CD8-positive, alpha-beta memory T cell (primary cell): ENCODE measurements at regions not wholly inside any gene's neighbourhood (a gene's known extent, or its start where the extent isn't known, plus 50 kb on each side); places are given as distances from the start of the nearest gene placed in this dataset.

Experiments
- CTCF ChIA-PET: fragments of 350-600 bp; sonication (Branson Sonifier 250); formaldehyde crosslinking; loops from one replicate; lab custom pipeline; 2021; ENCODE audit warnings: antibody characterized with exemption; lab: Charles Lee
- POLR2A ChIA-PET: fragments of 350-600 bp; sonication (Branson Sonifier 250); formaldehyde crosslinking; loops from one replicate; lab custom pipeline; 2021; ENCODE audit warnings: antibody characterized with exemption; lab: Charles Lee
- DNase-seq, 5 donors: peaks; one replicate each; pipeline versions ENCODE4 v3.0.0 to v3.0.0-alpha.2; 2020 to 2022; ENCODE audit warnings: mixed read lengths in 1 of 5
- H3K27ac ChIP-seq: one replicate; pipeline ENCODE4 v1.7.0; 2013; ENCODE audit warnings: low read depth, mild to moderate bottlenecking, low read length, moderate library complexity
- H3K27me3 ChIP-seq: 2 replicates; pipeline ENCODE4 v1.7.0; 2013; ENCODE audit warnings: low read length, mild to moderate bottlenecking; ENCODE audit not compliant: insufficient read depth, poor library complexity, severe bottlenecking
- H3K36me3 ChIP-seq: 2 replicates; pipeline ENCODE4 v1.7.0; 2013; ENCODE audit warnings: mild to moderate bottlenecking, low read length, moderate library complexity; ENCODE audit not compliant: insufficient read depth
- H3K4me1 ChIP-seq: 2 replicates; pipeline ENCODE4 v1.7.0; 2013; ENCODE audit warnings: mild to moderate bottlenecking, low read length, moderate library complexity; ENCODE audit not compliant: insufficient read depth
- H3K4me3 ChIP-seq: 2 replicates; pipeline ENCODE4 v1.7.0; 2013; ENCODE audit warnings: mild to moderate bottlenecking, low read length
- H3K9me3 ChIP-seq: 2 replicates; pipeline ENCODE4 v1.7.0; 2013; ENCODE audit warnings: mild to moderate bottlenecking, low read length
- H3K27ac Mint-ChIP-seq, 8 donors: one replicate each; pipeline ENCODE4 v1.8.0; 2020 to 2021; ENCODE audit warnings: mixed read lengths in 8 of 8, mild to moderate bottlenecking in 6 of 8, inconsistent platforms in 3 of 8, moderate library complexity in 3 of 8
- H3K27me3 Mint-ChIP-seq, 2 donors: one replicate each; pipeline ENCODE4 v1.8.0; 2020 to 2021; ENCODE audit warnings: mixed read lengths in 2 of 2, mild to moderate bottlenecking in 1 of 2, moderate library complexity in 1 of 2
- H3K36me3 Mint-ChIP-seq, 3 donors: one replicate each; pipeline ENCODE4 v1.8.0; 2020 to 2021; ENCODE audit warnings: mixed read lengths in 3 of 3, inconsistent platforms in 1 of 3, mild to moderate bottlenecking in 1 of 3
- H3K4me1 Mint-ChIP-seq, 3 donors: one replicate each; pipeline ENCODE4 v1.8.0; 2020 to 2021; ENCODE audit warnings: mixed read lengths in 3 of 3, inconsistent platforms in 1 of 3, mild to moderate bottlenecking in 1 of 3
- H3K4me3 Mint-ChIP-seq, 7 donors: one replicate each; pipeline ENCODE4 v1.8.0; 2020 to 2021; ENCODE audit warnings: mixed read lengths in 7 of 7, mild to moderate bottlenecking in 6 of 7, moderate library complexity in 4 of 7, inconsistent platforms in 2 of 7
- H3K9me3 Mint-ChIP-seq, 5 donors: one replicate each; pipeline ENCODE4 v1.8.0; 2020 to 2022; ENCODE audit warnings: mixed read lengths in 5 of 5, mild to moderate bottlenecking in 3 of 5, moderate library complexity in 2 of 5, inconsistent platforms in 1 of 5

DNA sequence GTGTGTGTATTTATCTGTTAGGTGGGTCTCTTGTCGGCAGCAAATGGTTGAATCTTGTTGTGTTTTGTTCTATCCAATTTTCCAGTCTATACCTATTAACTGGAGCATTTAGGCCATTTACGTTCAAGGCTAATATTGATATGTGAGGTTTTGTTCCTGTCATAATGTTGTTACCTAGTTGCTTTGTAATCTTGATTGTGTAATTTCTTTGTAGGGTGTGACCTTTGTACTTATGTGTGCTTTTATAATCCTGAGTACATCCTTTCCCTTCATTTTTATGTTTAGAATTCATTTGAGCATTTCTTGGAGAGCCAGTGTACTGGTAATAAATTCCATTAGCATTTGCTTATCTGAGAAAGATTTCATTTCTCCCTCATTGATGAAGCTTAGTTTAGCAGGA lies 83.0 kb upstream of the MIR17HG start:
- Histone ChIP-seq H3K4me3 (no peak overlapping the region), H3K36me3 (no peaks in the 10 kb centered on the region), H3K4me1 (no peaks in the 10 kb centered on the region), H3K27ac (no peak overlapping the region), H3K27me3 (no peaks in the 10 kb centered on the region), H3K9me3 (no peaks in the 10 kb centered on the region)
- Mint-ChIP-seq H3K4me1 (no peaks in the 10 kb centered on the region), H3K36me3 (peaks cover 0 to 1% (median 0%) of the 10 kb centered on the region in 3 donors), H3K4me3 (no peak overlapping the region), H3K9me3 (peaks cover 4 to 21% (median 13%) of the 10 kb centered on the region in 5 donors), H3K27me3 (no peaks in the 10 kb centered on the region), H3K27ac (no peak overlapping the region)
- POLR2A ChIA-PET: no interaction called here
- CTCF ChIA-PET: no interaction called here
- no peak for DNase-seq

DNA sequence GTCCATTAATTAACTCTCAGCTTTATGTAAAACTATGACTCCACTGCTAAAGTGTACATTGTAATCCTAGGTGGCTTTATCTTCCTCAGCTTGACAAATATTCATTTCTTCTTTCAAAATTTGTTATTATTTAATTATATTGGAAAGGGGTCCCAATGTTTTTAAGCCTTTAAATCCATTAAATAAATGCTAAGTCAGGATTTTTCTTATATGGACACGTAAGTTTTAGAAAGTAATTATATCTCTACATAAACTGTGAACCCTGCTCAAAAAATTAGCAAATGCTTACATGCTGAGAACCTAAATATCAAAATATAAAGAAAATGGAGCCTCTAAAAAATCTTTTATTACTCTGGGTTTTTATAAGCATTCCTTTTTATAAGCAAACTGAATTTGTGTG lies 78.2 kb upstream of the MIR17HG start:
- no peak overlapping the region for H3K4me3 Mint-ChIP-seq
- Histone ChIP-seq H3K27ac (no peak overlapping the region), H3K4me3 (no peak overlapping the region), H3K36me3 (no peaks in the 10 kb centered on the region), H3K9me3 (no peaks in the 10 kb centered on the region), H3K4me1 (no peaks in the 10 kb centered on the region), H3K27me3 (no peaks in the 10 kb centered on the region)
- CTCF ChIA-PET: no interaction called here
- no peaks in the 10 kb centered on the region for H3K4me1 Mint-ChIP-seq
- H3K9me3 Mint-ChIP-seq: peaks cover 2 to 12% (median 10%) of the 10 kb centered on the region in 5 donors
- H3K27ac Mint-ChIP-seq: no peak overlapping the region
- H3K36me3 Mint-ChIP-seq: no peaks in the 10 kb centered on the region
- H3K27me3 Mint-ChIP-seq: peaks cover 2 to 17% of the 10 kb centered on the region in 2 donors
- POLR2A ChIA-PET: no interaction called here
- DNase-seq: no peak

DNA sequence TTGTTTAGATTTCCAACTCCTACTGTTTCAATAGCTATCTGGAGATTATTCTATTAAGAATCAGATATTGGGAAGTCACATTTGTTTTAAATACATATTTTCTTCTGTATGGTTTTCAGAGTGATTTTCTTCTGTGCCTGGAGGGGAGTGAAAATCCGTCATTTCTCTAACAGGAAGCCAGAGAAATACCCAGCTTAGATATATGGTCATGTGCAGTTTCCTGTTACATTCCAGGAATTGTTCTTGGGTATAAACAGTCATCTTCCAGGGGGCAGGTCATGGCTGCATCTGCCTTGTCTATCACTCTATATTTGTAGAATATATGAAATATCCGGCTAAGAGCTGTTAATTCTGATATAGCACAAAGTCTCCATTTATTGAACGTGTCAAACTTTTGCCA lies 77.5 kb upstream of the MIR17HG start:
- no peak overlapping the region for H3K4me3 Mint-ChIP-seq
- no peaks in the 10 kb centered on the region for H3K36me3 Mint-ChIP-seq
- H3K4me1 ChIP-seq: no peaks in the 10 kb centered on the region
- H3K27ac ChIP-seq: no peak overlapping the region
- no peaks in the 10 kb centered on the region for H3K4me1 Mint-ChIP-seq
- ChIA-PET CTCF (no interaction called here), POLR2A (no interaction called here)
- no peak for DNase-seq
- no peaks in the 10 kb centered on the region for H3K27me3 ChIP-seq
- no peak overlapping the region for H3K27ac Mint-ChIP-seq
- H3K9me3 Mint-ChIP-seq: peaks cover 2 to 9% (median 7%) of the 10 kb centered on the region in 5 donors
- no peaks in the 10 kb centered on the region for H3K9me3 ChIP-seq
- H3K27me3 Mint-ChIP-seq: peaks cover 2 to 18% of the 10 kb centered on the region in 2 donors
- H3K36me3 ChIP-seq: no peaks in the 10 kb centered on the region
- H3K4me3 ChIP-seq: no peak overlapping the region

DNA sequence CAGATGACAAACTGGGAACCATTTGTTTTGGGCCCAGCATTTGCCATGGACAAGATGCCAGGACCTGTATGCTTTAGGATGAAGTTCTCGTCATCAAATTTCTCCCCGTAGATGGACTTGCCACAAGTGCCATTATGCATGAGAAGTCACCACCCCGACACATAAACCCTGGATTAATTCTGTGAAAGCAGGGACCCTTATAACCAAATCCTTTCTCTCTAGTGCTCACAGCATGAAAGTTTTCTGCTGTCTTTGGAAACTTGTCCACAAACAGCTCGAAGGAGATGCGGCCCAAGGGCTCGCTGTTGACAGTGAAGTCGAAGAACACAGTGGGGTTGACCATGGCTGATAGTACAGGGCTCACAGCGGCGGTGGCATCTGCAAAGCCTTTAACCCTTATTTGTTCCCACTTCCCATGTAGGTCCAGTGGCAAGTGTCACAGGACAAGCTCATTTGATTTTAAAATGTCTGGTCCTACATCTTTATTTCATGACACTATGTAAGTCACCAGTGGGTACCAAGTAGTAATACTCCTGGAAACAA lies 75.2 kb upstream of the MIR17HG start:
- DNase-seq: no peak
- Mint-ChIP-seq H3K27me3 (peaks cover 2 to 18% of the 10 kb centered on the region in 2 donors), H3K36me3 (no peaks in the 10 kb centered on the region), H3K27ac (no peak overlapping the region), H3K4me3 (no peak overlapping the region), H3K4me1 (no peaks in the 10 kb centered on the region), H3K9me3 (no peaks in the 10 kb centered on the region)
- H3K27ac ChIP-seq: no peak overlapping the region
- H3K9me3 ChIP-seq: no peaks in the 10 kb centered on the region
- H3K36me3 ChIP-seq: no peaks in the 10 kb centered on the region
- POLR2A ChIA-PET: no interaction called here
- no peaks in the 10 kb centered on the region for H3K4me1 ChIP-seq
- no peak overlapping the region for H3K4me3 ChIP-seq
- no peaks in the 10 kb centered on the region for H3K27me3 ChIP-seq
- CTCF ChIA-PET: no interaction called here

DNA sequence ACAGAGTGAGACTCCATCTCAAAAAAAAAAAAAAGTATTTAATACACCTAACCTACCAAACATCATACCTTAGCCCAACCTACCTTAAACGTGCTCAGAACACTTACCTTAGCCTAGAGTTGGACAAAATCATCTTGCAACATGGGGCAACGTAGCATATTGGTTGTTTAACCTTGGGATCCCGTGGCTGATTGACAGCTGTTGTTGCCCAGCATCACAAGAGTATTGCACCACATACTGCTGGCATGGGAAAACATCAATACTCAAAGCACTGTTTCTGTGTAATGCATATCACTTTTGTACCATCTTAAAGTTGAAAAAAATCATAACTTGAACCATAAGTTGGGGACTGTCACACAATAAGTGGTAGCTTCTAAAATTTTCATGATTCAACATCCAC lies 73.8 kb upstream of the MIR17HG start:
- Mint-ChIP-seq H3K4me3 (no peak overlapping the region), H3K27ac (no peak overlapping the region), H3K36me3 (no peaks in the 10 kb centered on the region), H3K4me1 (no peaks in the 10 kb centered on the region), H3K9me3 (no peaks in the 10 kb centered on the region), H3K27me3 (peaks cover 5 to 18% of the 10 kb centered on the region in 2 donors)
- no peak overlapping the region for H3K27ac ChIP-seq
- POLR2A ChIA-PET: no interaction called here
- H3K9me3 ChIP-seq: no peaks in the 10 kb centered on the region
- no peaks in the 10 kb centered on the region for H3K4me1 ChIP-seq
- no peak for DNase-seq
- no peak overlapping the region for H3K4me3 ChIP-seq
- H3K27me3 ChIP-seq: no peaks in the 10 kb centered on the region
- no peaks in the 10 kb centered on the region for H3K36me3 ChIP-seq
- CTCF ChIA-PET: no interaction called here

DNA sequence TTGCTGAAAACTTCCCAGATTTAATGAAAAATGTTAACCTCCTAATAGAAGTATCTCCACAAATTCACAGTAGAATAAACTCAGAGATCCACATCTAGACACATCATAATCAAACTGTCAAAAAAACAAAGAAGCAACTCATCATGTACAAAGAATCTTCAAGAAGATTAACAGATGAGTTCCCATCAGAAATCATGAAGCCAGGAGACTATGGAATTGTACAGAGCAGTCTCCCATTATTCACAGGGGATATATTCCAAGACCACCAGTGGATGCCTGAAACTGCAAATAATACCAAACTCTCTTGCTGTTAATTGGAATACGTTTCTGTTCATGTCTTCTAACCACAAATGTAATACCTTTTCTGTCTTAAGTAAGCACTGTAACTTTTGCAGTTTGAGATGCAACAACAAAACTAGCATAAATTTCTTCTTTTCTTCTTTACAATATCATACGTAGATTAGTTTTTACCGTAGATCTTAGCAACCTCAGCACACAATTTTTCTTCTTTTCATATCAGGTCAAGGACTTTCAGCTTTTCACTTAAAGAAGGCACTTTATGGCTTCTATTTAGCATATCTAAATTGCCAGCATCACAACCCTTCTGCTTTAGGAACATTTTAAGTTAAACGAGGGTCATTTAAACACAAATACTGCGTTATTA lies 70.3 kb upstream of the MIR17HG start:
- no peak overlapping the region for H3K27ac ChIP-seq
- Mint-ChIP-seq H3K4me1 (no peaks in the 10 kb centered on the region), H3K36me3 (no peaks in the 10 kb centered on the region), H3K4me3 (no peak overlapping the region), H3K9me3 (no peaks in the 10 kb centered on the region), H3K27ac (no peak overlapping the region), H3K27me3 (peaks cover 5 to 14% of the 10 kb centered on the region in 2 donors)
- ChIA-PET CTCF (no interaction called here), POLR2A (no interaction called here)
- no peak for DNase-seq
- H3K4me3 ChIP-seq: no peak overlapping the region
- H3K4me1 ChIP-seq: no peaks in the 10 kb centered on the region
- H3K27me3 ChIP-seq: no peaks in the 10 kb centered on the region
- no peaks in the 10 kb centered on the region for H3K36me3 ChIP-seq
- H3K9me3 ChIP-seq: no peaks in the 10 kb centered on the region

DNA sequence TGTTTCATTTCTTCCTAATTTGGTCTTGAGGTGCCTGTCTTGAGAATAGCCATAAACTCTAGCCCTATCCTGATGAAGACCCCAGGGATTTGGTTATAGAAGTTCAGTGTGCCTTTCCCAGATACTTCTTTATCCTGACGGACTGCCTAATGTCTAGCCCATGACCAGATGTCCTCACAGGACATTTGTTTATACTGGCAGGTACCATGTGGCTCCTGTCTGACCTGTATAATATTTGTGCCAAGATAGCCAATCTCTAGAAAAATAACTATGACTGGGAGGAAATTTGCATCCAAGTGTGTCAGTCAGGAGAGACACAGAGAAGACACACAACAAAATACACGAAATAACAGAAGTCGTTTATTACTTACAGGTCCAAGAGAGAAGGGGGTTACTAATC lies 69.2 kb upstream of the MIR17HG start:
- ChIA-PET CTCF (no interaction called here), POLR2A (no interaction called here)
- Histone ChIP-seq H3K4me1 (no peaks in the 10 kb centered on the region), H3K36me3 (no peaks in the 10 kb centered on the region), H3K9me3 (no peaks in the 10 kb centered on the region), H3K27me3 (no peaks in the 10 kb centered on the region), H3K4me3 (no peak overlapping the region), H3K27ac (no peak overlapping the region)
- Mint-ChIP-seq H3K4me1 (no peaks in the 10 kb centered on the region), H3K27ac (no peak overlapping the region), H3K9me3 (no peaks in the 10 kb centered on the region), H3K27me3 (peaks cover 6 to 11% of the 10 kb centered on the region in 2 donors), H3K36me3 (no peaks in the 10 kb centered on the region), H3K4me3 (no peak overlapping the region)
- DNase-seq: no peak

DNA sequence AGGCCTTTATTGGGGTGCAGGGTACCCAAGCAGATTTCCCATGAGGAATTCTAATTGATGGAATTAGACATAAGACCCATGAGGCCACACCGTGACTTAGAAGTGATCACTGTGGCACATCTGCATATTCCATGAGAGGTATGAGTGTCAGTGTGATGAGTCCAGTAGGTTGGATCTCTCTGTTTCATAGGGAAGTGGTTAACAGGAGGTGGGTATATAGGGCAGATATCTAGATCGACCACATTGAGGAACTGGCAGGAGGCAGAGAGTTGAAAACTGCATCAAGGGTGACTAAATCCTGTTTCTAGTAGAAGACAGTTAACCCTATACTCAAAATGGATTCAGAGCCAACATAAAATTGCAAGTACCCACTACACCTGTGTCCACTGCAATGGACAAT lies 68.6 kb upstream of the MIR17HG start:
- Histone ChIP-seq H3K4me1 (no peaks in the 10 kb centered on the region), H3K9me3 (no peaks in the 10 kb centered on the region), H3K27me3 (no peaks in the 10 kb centered on the region), H3K27ac (no peak overlapping the region), H3K36me3 (no peaks in the 10 kb centered on the region), H3K4me3 (no peak overlapping the region)
- Mint-ChIP-seq H3K9me3 (no peaks in the 10 kb centered on the region), H3K4me1 (no peaks in the 10 kb centered on the region), H3K27me3 (peaks cover 5 to 10% of the 10 kb centered on the region in 2 donors), H3K4me3 (no peak overlapping the region), H3K27ac (no peak overlapping the region), H3K36me3 (no peaks in the 10 kb centered on the region)
- DNase-seq: no peak
- CTCF ChIA-PET: no interaction called here
- POLR2A ChIA-PET: no interaction called here
